ENCODE measurements at regions not wholly inside any gene's neighbourhood (a gene's known extent, or its start where the extent isn't known, plus 50 kb on each side); places are given as distances from the start of the nearest gene placed in this dataset.

DNA sequence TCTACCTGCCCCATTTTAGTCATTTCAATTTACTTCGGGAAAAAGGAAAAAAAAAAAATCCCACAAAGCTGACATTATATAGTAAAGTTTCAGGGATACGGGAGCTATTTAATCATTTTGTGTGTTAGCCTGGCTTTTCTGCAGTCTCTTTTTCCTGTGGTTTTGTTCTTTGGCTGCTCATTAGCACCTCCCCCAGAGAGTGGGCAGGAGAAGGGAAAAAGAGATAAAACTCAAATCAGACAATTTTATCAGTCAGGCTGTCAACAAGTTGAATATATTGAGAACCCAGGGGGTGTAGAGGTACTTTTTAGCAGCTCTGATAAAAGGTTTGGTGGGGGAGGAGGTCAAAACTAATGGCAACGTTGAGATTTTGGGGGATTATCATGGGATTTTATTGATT is 559.0 kb upstream of the PSMD7 start:
- no peak for DNase-seq

GRCh38 chr16:73735954-73736353 is 560.7 kb upstream of the PSMD7 start:
- DNase-seq, result no peak

DNA sequence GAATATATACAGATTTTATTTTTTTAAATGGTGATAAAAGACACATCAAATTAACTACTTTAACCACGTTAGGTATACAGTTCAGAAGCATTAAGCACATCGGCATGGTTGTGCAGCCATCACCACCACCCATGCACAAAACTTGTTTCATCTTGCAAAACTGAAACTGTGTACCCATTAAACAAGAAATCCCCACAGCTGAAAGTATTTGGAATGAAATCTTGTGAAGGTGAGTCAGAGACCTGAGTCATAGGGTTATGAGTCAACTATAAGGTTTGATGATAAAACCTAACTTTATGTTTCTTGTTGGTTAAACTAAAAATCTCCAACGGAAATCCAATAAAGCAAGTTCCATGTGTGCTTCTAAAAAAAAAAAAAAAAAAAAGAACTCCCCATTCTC is 561.6 kb upstream of the PSMD7 start:
- no peak for DNase-seq

- no peak for DNase-seq
These were observed 563.9 kb upstream of the PSMD7 start for GRCh38 chr16:73732681-73733080.

GRCh38 chr16:73732143-73732542 is 564.5 kb upstream of the PSMD7 start:
- no peak for DNase-seq

- no peak for DNase-seq
These were observed 566.0 kb upstream of the PSMD7 start for GRCh38 chr16:73730481-73731090.

GRCh38 chr16:73725156-73725555 is 571.5 kb upstream of the PSMD7 start:
- no peak for DNase-seq

DNA sequence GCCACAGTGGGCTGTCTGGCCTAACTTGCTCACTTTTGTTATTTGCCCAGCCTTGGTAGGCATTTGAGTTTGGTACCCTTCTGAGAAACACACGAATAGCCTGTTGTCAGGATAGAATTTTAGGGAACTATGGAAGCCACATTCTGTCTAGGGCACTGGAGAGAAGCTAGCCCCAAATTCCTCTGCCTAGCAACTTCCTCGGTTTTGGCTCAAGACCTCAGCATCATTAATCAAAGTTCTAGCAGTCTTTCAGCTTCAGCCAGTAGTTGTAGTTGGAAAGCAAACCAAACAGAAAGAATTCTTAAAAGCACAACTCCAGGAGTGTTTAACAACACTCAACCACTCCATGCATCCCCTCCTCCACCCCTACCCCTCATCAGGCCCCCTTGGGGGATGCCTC is 572.1 kb upstream of the PSMD7 start:
- DNase-seq, result no peak

DNA sequence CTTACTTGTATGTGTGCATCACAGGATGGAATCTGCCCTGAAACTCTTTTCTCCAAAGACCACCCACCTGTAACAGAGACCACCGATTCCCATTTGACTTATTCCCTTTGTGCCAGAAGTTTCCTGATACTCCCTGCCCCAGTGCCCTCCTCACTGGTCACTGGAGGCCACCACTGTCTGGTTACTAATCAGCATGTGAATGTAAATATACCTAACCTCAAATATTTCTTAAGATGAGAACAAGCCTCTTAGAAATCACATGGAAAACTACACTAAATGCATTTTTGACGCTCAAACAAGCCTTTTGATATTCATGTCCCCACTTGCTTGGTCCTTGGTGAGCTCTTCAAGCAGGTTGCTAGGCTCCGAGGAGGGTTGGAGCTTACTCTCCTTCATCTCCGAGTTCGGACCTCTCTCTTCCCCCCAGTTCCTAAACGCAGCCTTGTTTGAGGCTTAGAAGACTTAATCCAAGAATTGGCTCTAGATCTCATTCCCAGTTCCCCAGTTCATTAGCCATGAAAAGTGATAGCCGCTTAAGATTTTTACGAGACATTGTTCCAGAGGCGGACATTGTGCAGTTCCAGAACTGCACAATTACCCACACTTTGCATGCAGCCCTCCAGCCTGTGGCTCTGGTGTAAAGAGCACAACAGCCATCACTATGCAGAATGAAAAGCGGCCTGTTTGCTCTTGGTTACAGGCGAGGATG is 579.2 kb upstream of the PSMD7 start:
- DNase-seq, result no peak

- no peak for DNase-seq
These were observed 581.6 kb upstream of the PSMD7 start for GRCh38 chr16:73714976-73715375.

DNA sequence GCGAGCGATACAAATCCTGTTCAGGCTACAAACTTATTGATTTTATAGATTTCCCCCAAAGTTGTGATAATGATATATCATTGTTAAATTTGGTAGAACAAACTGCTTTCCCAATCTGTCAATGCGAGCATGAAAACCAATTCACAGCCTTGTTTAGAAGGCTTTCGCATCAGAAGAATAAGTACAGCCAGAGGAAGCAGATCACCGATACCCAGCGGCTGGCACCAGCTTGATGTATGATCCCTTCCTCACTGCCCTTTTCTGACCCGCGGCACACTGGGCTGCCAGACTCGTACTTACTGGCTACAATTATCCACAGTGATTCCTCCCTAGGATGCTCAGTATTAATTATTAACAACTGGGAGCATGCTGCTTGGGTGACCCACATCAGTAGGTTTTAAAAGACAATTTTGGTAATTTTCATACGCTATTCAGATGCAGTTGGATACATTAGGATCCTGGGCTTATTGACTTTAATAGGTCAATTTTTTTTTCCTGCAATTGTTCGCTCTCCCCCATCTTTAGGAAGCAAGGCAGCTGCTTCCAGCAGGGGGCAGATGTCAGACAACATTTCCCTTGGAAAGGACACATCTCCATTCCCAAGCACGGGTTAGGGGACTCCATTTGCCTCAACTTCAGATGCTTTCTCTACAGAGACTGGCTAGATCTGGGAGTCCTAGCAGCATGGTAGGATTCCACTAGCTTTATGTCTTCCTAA is 582.7 kb upstream of the PSMD7 start:
- DNase-seq, result peak; percentile 25

- peak; percentile 16 for DNase-seq
These were observed 583.4 kb upstream of the PSMD7 start for GRCh38 chr16:73713251-73713650.

DNA sequence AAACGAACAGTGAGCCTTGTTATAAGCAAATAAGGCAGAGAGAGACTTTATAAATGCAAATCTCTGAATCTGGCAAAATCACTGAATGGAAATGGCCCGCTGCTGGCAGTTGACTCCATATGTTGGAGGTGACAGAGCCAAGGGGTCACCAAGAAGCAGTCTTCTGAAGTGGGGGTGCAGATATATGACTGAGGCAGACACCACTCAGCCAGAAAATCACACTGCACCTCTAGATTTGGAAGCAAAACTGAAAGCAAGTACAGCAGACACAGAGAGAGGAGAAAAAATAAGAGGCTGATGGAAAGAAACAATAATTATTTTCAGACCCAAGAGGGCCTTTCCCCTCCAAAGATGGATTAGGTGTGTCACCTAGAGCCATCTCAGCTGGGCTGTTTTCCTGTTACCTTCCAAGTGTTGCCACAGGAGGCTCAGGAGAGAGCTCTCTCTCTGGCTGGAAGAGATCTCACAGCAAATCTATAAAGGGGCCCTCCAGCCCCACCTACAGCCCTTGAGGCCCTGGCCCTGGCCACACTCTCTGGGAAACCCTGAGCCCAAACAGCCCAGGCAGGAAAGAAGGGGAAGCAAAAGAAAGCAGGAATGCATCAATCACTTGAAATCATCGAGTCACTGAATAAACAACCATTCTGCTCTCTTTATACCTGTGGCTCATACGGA is 585.1 kb upstream of the PSMD7 start:
- DNase-seq, result no peak

GRCh38 chr16:73710526-73710925 is 586.1 kb upstream of the PSMD7 start:
- no peak for DNase-seq

DNA sequence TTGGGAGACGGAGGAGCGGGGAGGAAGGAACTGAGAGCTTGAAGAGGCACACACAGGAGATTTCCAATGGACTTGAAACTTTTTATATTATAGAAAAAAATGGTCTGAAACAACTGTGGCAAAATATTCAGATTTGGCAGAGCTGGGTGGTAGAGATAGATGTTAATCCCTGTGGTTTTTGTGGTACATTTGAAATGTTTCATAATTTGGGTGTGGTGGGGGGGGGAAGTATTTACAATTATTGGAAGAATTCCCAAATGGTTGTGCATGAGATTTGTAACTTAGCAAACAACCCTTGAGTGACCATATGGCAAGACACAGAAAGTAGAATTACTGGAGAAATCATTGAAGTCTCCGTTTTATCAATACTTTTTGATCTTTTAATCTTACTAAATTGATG is 588.8 kb upstream of the PSMD7 start:
- no peak for DNase-seq

- DNase-seq, result no peak
These were observed 592.7 kb upstream of the PSMD7 start for GRCh38 chr16:73703891-73704290.

DNA sequence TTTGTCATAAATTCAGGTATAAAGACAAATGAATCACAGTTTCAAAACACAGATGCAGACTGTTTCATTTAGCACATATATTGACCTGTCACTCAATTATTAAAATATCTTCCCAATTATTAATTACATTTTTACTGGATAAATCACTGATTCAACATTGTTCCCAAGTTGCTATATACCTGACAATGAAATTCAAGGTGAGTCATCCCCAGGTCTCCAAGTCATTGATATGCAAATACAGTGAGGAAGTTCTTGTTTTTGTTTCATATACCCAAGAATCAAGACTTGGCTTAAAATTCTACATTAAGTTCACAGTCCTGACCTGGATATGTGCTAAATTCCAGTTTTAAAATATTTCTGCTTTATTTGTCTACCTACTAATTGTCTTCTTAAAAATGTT is 599.3 kb upstream of the PSMD7 start:
- DNase-seq, result no peak

DNA sequence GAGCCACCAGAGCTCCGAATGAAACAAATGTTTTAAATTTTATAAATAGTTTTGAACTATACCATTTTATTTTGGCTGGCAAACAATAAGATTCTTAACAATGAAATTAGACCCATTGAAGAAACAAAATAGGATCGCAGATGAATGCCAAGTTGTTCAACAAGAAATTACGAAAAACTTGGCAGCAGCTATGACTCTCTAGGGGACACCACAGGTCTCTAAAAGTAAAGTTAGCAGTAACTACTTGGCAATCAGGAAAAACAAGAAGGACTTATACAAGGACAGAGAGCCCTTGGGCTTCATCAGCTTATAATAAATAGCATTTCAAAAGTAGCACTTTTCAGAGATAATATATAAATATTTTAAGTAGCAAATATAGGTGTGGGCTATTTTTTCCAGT is 603.8 kb upstream of the PSMD7 start:
- no peak for DNase-seq

GRCh38 chr16:73683804-73684203 is 612.8 kb upstream of the PSMD7 start:
- DNase-seq, result no peak

DNA sequence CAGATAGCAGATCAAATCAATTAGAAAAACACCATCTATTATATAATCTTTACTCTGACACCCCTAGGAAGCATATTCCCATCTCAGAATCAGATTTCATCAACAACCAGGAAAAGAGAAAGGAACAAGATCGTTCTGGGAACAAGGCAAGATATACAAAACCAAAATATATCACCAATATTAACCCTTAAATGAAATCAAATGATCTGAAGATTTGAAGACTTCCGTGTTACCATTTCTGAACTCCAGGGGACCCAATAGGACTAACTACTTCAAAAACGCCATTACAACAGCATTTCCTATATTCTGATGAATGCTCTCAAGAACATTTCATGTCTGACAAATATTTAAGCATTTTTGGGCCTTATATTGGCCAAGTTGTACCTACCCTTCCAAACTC is 624.2 kb upstream of the ZFHX3 start:
- no peak for DNase-seq

DNA sequence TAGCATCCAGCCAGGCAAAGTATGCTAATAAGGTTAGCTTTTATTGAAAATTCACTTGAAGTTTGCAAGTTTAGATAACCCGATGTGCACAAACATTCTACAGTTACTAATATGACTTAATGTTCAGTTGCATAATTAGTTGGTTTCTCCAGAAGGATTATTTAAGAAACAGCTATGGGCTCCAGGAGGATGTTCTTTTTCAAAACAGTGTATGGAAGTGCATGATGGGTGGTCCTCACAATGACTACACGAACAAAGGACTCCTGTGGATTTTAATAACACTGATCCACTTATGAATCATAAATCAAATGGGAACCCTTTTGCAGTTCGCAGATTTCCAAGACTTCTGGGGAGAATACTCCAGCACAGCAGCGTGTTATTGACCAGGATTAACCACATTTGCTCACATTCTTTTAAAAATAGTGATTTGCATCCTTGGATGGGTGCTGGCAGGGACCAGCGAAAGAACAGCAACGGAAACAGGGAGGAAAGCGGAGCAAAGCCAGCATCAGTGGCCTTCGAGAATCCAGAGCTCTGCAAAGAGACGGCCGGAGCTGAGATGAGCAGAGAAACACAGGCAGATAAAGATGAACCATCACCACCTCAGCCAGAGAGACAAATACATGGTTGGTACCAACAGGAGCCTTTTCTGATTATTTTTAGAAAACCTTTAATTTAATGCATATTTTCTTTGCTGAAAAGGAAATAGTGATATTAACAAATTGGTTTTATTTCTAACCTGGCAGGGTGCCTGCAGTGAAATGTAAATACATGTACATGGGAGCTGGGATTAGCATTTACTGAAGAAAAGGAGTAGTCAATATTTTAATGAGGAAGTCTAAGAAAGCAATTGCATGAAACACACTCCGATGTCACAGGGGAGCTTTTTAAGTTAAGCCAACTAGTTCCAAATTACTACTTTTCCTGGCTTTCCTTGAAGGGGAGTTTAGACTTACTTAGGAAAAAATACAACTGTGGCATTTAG is 623.2 kb upstream of the ZFHX3 start:
- DNase-seq, result peak; percentile 61

GRCh38 chr16:73669535-73670274 is 621.8 kb upstream of the ZFHX3 start:
- DNase-seq, result peak; percentile 4

Data from NCI-H69 (cell line).